GM18519 (cell line): ENCODE measurements at regions not wholly inside any gene's neighbourhood (a gene's known extent, or its start where the extent isn't known, plus 50 kb on each side); places are given as distances from the start of the nearest gene placed in this dataset.
"Not testable (repeated sequence)": the region's sequence is repeated elsewhere in the genome, so short reads cannot be mapped to it uniquely, and the experiment has no call there.

Experiments
- ATAC-seq: cut with Tn5 transposase; IDR thresholded peaks from one replicate; pipeline ENCODE4 v1.9.1; 2021; ENCODE audit warnings: mild to moderate bottlenecking, moderate library complexity; ENCODE audit not compliant: unreplicated experiment, low FRiP score

DNA sequence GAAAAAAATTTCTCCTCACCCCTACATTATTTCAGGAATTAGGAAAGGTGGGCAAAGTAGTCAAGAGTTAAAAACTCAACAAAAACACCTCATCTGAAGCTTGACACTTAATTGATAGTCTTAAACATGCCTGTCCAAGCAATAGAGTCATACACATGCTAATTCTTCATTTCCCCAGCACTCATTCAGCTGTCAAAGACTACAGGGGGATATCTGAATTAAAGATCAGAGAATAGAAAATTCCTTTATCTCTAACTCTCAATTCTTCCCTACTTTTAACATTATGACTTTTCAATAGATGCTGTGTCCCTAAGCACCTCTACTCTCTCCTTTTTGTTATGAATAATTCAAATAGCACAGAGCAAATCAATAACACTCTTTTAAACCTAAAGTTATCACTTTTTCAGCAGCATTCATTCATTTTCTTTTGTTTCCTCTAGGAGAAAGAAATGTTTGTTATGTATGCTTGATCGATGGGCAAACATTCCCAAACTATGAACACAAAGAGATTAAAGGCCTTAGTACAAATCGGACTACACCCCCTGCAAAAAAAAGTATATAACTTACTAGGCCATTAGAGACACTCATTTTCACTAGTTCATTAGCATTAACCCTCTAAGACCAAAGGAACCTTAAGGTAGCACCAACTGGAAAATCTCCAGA is 94.9 kb upstream of the SPTLC3 start:
- no peak for ATAC-seq

DNA sequence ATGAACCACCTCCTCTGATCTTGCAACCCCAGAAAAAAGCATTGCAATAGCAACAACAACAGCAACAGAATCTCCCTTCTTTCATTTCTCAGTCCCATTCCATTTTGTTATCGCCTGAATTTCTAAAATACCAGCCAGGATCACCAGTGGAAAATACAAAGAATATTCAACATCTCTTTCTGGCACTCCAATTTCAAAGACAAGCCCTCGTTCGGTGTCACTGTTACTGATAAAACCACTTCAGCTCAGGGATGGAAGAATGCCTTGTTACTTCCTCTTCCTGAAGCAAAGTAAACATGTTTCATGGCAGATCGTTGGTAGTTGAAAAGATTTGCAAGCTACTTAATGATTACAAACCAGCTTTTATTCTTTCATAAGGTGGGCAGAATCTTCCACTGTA is 94.0 kb upstream of the SPTLC3 start:
- ATAC-seq = no peak

DNA sequence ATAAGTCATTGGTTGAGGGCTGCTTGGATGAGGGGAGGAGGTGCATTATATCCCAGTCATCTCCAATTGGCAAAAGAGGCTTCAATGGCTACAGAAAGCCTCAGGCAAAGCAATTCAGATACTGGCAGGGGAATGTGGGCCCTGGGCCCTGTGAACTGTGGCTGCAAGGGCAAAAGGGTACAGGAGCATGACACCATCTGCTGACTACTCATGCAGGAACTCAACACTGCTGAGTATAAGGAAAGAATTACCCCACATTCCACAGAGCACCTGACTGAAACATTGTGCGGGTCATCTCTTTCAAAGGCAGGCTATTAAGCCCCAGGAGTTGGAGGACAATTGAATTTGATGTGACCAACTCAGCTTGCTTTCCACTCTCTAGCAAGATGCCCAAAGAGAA is 92.1 kb upstream of the SPTLC3 start:
- no peak for ATAC-seq

DNA sequence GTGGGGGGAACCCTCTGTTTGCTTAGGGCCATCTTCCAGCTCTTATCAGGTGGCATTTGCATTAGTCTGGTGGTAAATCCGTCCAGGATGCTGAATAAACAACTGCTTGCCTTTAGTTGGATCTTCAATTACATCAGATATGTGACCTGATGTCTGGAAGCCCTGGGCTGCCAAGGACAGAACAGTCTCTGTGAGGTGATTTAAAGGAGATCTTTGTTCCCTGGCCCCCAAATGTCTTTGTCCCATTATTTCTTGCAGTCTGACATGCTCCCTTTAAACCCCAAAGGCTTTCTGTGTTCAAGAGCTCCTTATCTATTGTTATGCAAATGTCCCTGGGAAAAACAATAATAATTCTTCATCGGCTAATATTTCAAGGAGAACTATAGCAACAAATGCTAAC is 84.6 kb upstream of the SPTLC3 start:
- no peak for ATAC-seq

DNA sequence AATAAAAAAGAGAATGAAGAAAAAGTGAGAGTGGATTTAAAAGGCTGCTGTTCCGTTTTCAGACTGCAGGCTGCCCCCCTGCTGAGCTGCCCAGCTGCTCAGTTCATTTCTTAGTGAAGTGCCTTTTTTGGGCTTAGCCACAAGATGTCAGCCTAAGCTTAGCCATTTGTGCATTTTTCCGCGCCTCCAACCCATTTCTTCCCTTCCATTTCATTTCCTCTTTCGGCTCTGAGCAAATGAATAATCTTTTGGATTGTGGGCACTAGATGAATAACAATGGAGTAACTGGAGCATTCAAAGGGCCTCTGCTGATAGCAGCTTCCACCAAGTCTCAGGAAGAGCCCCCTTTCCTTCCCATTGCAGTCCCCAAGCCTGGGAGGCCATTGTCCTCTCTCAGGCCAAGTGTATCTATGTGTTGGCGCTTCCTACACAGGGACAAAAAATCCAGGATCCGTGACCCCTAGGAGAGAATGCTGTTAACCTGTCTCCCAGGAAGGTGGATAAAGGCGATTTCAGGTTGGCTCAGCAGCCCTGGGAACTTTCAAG is 83.5 kb upstream of the SPTLC3 start:
- peak; percentile 97 for ATAC-seq

DNA sequence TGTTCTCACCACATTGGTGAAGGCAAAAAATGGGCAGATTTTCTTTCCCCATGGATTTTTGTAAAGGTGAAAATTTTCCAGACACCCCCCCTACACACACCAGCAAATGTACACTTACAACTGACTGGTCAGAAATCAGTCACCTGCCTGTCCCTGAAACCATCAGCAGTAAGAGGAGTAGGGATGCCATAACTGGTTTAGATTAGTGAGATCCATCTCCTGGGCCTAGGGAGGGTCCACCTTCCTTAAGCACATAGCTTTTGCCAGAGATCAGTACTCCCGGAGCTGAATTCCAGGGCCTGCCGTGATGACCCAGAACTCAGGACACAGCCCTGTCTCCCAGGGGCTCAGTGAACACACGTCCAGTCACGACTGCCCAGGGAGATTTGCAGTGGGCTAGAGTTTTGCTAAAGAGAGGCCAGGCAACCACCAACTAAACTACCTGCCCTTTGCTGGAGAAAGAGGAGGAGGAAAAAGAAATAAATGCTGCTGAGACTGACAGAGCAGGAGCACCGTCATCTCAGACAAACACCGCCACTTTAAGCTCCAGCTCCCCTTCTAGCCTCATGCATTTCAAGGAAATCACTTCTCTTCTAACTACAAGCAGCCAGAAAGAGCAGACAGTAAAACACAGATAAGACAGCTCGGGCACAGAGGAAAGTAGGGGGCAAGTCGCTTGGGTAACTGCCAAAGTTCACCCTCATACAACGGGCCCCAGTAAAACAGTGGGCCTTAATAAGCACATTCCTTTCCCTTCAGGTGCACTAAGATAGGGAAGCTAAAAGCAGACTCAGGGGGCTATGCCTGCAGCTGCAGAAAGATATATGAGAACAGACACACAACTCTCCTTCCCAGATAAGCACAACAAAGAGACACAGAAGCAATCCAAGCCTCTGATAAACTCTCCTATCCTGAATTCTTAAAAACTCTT is 82.6 kb upstream of the SPTLC3 start:
- ATAC-seq = no peak

DNA sequence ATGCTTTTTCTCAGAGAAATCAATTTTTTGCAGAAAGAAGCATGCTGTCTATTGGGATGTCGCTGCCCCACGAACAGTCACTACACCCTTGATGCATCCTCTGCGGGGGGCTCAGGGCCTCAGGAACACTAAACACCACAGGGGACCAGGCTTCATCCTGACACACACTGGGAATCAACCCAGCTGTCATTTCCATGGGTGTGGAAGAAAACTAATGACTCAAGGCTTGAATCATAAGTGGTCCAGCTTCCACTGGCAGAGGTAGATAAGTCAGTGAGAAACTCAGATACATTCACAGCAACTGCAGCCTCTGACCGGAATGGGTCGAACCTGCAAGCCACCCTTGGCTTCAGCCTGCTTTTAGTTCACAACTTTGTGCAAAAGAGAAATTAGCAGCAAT is 81.3 kb upstream of the SPTLC3 start:
- no peak for ATAC-seq

DNA sequence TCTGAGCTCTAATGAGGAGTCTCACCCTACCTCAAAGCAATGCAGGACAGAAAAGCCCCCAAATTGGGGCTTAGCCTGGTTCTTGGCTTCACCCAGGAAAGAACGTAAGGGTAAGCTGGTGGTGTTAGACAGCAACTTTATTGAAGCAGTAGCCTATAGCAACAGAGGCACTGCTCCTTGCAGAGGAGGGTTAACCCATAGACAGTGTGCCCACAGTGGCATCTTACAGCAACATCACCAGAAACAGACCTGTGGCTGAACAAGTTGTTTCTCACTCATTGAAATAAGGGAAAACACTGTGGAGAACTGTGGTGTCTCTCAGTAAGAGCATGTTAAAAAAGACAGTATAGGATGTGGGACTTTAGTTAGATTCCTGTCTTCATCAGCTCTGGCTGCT is 80.4 kb upstream of the SPTLC3 start:
- no peak for ATAC-seq

DNA sequence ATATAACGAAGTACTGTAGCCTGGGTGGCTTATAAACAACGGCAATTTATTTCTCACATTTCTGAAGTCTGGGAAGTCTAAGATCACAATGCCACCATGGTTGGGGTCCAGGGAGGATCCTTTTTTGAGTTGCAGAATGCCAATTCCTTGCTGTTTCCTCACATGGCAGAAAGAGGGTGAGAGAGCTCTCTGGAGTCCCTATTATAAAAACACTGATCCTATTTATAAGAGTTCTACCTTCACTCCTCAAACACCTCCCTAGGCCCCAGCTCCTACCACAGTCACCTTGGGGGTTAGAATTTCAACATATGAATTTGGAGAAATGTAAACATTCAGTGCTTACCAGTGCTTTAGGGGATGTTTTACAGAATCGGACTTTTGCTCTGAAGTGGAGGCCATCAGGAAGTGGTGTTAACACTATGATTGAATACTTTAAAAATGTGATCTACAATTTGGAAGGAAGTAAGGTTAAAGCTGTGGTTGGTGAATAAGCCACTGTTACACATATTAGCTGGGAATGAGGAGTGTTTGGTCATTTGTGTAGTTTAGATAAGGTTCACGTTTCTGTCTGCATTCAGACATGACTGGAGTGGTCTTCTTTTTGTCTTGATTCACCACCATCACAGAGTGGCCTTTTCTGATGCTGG is 79.9 kb upstream of the SPTLC3 start:
- ATAC-seq = no peak

DNA sequence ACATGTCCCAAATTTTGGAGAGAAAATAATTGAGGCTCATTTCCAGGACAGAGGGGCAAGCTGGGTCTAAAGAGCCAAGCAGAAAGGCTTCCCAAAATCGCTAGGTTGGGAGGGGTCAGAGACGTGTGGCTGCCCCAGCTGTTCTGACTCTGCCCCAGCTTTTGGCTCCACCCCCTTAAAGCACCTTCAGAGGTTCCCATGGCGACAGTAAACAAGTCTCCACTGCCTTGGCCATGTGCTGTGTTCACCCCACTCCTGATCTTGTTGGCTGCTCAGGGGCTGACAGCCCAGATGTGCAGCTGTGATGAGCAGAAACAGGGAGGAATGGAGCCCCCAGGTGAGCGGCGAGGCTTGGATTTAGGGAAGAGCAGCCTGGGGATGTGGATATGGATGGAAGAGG is 72.8 kb upstream of the SPTLC3 start:
- ATAC-seq = no peak

DNA sequence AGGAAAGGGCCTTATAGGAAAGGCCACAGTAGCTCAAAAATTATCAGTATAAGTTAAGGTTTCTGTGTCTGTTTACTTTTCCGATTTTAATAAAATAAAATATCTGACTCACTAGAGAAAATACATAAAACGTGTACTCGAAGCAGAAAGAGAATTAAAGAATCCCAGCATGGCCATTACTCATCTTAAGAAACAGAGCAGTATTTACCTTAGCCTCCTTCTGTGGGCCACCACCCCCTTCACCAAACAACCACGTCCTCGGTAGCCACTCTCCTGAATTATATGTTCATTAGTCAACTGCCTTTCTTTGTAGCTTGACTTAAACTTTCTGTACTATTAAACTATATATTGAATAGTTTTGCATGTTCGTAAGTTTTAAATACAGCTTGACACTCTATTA is 72.2 kb upstream of the SPTLC3 start:
- no peak for ATAC-seq

DNA sequence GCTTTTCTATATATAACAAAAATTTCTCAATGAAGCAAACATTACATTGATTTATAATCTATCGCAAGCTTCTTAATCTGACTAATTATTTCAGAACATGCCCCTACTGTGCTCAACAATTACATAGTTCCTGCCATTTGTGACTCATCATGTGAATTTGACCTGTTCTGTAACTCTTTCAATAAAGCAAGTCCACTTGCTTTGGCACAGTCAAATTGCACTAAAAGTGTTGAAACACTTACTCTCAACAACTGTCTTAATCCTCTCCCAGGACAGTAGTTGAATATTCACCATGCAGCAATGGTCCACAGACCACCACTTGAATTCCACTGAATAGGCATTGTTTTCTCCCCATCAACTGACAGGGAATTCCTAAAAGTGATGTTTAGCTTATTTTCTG is 67.7 kb upstream of the SPTLC3 start:
- ATAC-seq = no peak

DNA sequence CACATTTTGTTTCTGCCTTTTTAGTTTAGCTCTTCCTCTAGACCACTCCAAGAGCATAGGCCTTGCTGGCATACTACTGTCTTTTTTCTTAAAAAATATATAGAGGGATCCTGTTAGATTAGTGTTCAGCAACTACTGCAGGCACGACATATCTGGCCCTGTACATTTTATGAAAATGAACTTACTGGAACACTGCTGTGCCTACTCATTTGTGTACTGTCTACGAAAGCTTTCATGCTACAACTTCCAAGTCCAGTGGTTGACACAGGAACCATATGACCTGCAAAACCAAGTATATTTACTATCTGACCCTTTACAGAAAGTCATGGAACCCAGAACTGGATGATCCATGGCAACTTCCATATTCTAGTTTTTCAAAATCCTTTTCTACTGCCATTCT is 66.6 kb upstream of the SPTLC3 start:
- ATAC-seq = no peak

DNA sequence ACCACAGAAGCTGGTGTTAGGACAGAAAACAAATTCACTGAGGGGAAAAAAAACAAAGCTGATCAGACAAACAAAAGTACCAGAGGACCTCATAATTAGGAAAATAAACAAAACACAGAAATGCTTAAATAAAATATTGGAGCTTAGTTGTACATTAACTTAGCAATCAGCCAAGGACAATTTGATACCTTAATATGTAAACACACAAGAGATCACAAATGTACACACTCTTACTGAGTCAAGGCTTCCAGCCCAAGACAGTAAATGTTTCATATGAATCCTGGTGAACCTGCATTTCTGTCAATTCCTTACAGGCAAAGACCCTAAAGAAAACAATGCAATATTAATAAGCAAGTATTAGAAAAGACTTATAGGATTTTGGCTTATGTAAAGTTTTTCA is 62.0 kb upstream of the SPTLC3 start:
- ATAC-seq = no peak

DNA sequence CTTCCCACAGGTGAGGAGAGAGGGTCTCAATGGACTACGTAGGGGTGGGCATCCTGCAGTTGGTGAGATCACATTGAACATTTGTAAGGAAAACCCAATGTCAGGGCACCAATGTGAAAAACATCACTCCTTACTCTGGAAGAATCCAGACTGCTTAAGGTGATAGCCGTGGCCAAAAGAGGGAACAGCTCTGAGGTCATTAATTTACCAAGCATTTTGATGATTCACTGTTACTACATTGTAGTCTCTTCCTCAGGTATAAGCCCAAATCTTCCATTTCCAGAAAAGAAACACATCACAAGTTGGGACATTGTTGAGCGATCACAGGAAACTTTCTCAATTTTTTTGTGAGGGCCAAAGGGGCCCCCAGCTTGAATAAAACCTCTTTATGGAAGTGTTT is 61.1 kb upstream of the SPTLC3 start:
- ATAC-seq = no peak

DNA sequence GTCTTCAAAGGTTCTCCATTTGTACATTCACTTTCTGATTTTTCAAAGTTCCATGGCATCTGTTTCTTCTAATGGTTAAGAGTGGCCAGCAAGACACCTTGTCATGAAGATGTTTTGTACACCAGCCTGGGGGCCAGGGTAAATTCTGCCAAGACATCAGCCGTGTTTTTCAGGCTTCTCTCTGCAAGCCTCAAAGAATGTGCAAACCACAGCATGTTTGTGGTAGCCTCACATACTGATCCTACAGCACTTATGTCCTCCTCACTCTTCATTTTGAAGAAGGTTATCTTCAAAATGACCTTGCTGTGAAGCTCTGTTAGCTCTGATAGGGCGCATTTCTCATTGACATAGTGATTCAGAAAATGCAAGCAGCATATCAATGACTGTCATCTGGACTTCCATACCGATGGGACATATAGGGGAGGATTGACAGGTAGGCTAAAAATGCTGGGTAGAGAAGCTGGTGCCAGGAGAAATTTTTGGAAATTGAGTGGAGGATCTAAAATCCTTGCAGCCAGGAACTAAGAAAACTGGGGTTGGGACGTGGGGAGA is 59.3 kb upstream of the SPTLC3 start:
- ATAC-seq = no peak

DNA sequence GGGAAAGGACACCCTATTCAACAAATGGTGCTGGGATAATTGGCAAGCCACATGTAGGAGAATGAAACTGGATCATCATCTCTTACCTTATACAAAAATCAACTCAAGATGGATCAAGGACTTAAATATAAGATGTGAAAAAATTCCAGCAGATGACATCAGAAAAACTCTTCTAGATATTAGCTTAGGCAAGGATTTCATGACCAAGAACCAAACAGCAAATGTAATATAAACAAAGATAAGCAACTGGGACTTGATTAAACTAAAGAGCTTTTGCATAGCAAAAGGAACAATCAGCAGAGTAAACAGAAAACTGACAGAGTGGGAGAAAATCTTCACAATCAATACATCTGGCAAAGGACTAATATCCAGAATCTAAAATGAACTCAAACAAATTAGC is 54.5 kb upstream of the SPTLC3 start:
- ATAC-seq = not testable (repeated sequence)

DNA sequence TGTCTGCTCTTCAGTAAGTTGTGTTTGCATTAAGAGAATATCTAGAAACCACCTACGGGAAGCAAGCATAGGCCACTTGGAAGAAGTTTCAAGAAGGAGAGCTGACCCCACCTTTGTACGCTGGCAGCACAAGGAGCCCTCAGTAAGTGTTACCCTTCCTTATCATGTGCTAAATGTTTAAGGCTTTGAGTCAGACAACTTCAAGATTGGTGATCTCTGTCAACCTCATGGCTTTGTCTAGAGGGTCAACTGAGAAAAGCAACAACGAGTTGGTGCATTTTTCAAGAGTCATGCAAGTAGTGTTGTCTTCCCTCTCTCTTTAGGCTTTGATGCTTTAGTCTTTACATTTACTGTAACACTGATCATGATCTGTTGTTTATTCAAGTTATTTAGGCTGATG is 53.2 kb upstream of the SPTLC3 start:
- ATAC-seq = no peak

DNA sequence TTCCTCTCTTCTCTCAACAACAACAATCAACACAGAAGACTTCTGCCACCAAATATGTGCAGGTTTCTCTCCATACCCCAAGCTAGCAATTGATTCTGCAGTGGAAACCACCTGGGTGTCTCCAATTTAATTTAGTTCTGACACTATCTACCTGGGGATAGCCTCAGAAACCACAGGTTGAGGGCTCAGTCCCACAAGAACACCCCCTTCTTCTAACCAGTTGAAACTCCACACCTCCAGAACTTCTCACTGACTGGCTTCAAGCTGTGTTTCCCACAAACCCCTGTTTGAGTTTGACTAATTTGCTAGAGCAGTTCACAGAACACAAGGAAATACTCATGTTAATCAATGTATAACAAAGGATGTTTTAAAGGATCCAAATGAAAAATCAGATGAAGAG is 52.5 kb upstream of the SPTLC3 start:
- ATAC-seq = no peak

DNA sequence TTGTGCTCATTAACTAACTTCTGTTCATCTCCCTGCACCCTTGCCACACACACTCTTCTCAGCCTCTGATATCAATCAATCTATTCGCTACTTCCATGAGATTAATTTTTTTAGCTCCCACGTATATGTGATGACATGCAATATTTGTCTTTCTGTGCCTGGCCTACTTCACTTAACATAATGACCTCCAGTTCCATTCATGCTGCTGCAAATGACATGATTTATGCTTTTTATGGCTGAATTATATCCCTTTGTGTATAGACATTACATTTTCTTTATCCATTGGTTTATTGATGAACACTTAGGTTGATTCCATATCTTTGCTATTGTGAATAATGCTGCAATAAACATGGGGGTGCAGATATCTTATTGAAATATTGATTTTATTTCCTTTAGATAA is 50.8 kb upstream of the SPTLC3 start:
- no peak for ATAC-seq
